ENCODE measurements at regions not wholly inside any gene's neighbourhood (a gene's known extent, or its start where the extent isn't known, plus 50 kb on each side); places are given as distances from the start of the nearest gene placed in this dataset.

- DNase-seq (ENCODE audit: low read depth), result no peak
- H3K4me3 ChIP-seq (ENCODE audit: low read depth, low read length), result no peak overlapping the region
These were observed 153.9 kb upstream of the THSD7B start for GRCh38 chr2:136611451-136611850.

- DNase-seq (ENCODE audit: low read depth), result no peak
These were observed 182.6 kb upstream of the THSD7B start for GRCh38 chr2:136582628-136583205.

GRCh38 chr2:136572335-136572734 is 193.0 kb upstream of the THSD7B start:
- no peak for DNase-seq (ENCODE audit: low read depth)

More at GRCh38 chr2:136582628-136583205, 182.6 kb upstream of the THSD7B start:
- no peak overlapping the region for H3K4me3 ChIP-seq (ENCODE audit: low read depth, low read length)

GRCh38 chr2:136557203-136557602 is 208.1 kb upstream of the THSD7B start:
- no peak for DNase-seq (ENCODE audit: low read depth)
- no peak overlapping the region for H3K4me3 ChIP-seq (ENCODE audit: low read depth, low read length)

More at GRCh38 chr2:136572335-136572734, 193.0 kb upstream of the THSD7B start:
- H3K4me3 ChIP-seq (ENCODE audit: low read depth, low read length), result no peak overlapping the region

- no peak overlapping the region for H3K4me3 ChIP-seq (ENCODE audit: low read depth, low read length)
- DNase-seq (ENCODE audit: low read depth), result no peak
These were observed 215.2 kb upstream of the THSD7B start for GRCh38 chr2:136550181-136550580.

GRCh38 chr2:136539355-136539754 is 226.0 kb upstream of the THSD7B start:
- no peak for DNase-seq (ENCODE audit: low read depth)
- H3K4me3 ChIP-seq (ENCODE audit: low read depth, low read length), result no peak overlapping the region

GRCh38 chr2:136538489-136538888 is 226.9 kb upstream of the THSD7B start:
- DNase-seq (ENCODE audit: low read depth), result no peak
- no peak overlapping the region for H3K4me3 ChIP-seq (ENCODE audit: low read depth, low read length)

- H3K4me3 ChIP-seq (ENCODE audit: low read depth, low read length), result no peak overlapping the region
- no peak for DNase-seq (ENCODE audit: low read depth)
These were observed 230.5 kb upstream of the THSD7B start for GRCh38 chr2:136534811-136535210.

- DNase-seq (ENCODE audit: low read depth), result no peak
- no peak overlapping the region for H3K4me3 ChIP-seq (ENCODE audit: low read depth, low read length)
These were observed 233.2 kb upstream of the THSD7B start for GRCh38 chr2:136532171-136532570.

GRCh38 chr2:136531731-136532130 is 233.6 kb upstream of the THSD7B start:
- no peak for DNase-seq (ENCODE audit: low read depth)

GRCh38 chr2:136530146-136530545 is 235.2 kb upstream of the THSD7B start:
- no peak overlapping the region for H3K4me3 ChIP-seq (ENCODE audit: low read depth, low read length)
- DNase-seq (ENCODE audit: low read depth), result no peak

More at GRCh38 chr2:136531731-136532130, 233.6 kb upstream of the THSD7B start:
- no peak overlapping the region for H3K4me3 ChIP-seq (ENCODE audit: low read depth, low read length)

GRCh38 chr2:136527560-136527959 is 237.8 kb upstream of the THSD7B start:
- DNase-seq (ENCODE audit: low read depth), result no peak
- H3K4me3 ChIP-seq (ENCODE audit: low read depth, low read length), result no peak overlapping the region

- DNase-seq (ENCODE audit: low read depth), result no peak
- H3K4me3 ChIP-seq (ENCODE audit: low read depth, low read length), result no peak overlapping the region
These were observed 242.6 kb upstream of the THSD7B start for GRCh38 chr2:136522724-136523123.

GRCh38 chr2:136517716-136518115 is 247.6 kb upstream of the THSD7B start:
- H3K4me3 ChIP-seq (ENCODE audit: low read depth, low read length), result no peak overlapping the region
- no peak for DNase-seq (ENCODE audit: low read depth)

GRCh38 chr2:136510244-136510643 is 255.1 kb upstream of the THSD7B start:
- H3K4me3 ChIP-seq (ENCODE audit: low read depth, low read length), result no peak overlapping the region

GRCh38 chr2:136505462-136505861 is 259.9 kb upstream of the THSD7B start:
- DNase-seq (ENCODE audit: low read depth), result no peak
- H3K4me3 ChIP-seq (ENCODE audit: low read depth, low read length), result no peak overlapping the region

More at GRCh38 chr2:136510244-136510643, 255.1 kb upstream of the THSD7B start:
- DNase-seq (ENCODE audit: low read depth), result no peak

GRCh38 chr2:136502660-136503059 is 262.7 kb upstream of the THSD7B start:
- no peak overlapping the region for H3K4me3 ChIP-seq (ENCODE audit: low read depth, low read length)
- no peak for DNase-seq (ENCODE audit: low read depth)

GRCh38 chr2:136497709-136498108 is 267.6 kb upstream of the THSD7B start:
- DNase-seq (ENCODE audit: low read depth), result no peak
- no peak overlapping the region for H3K4me3 ChIP-seq (ENCODE audit: low read depth, low read length)

GRCh38 chr2:136496966-136497365 is 268.4 kb upstream of the THSD7B start:
- DNase-seq (ENCODE audit: low read depth), result no peak
- no peak overlapping the region for H3K4me3 ChIP-seq (ENCODE audit: low read depth, low read length)

GRCh38 chr2:136495636-136496035 is 269.7 kb upstream of the THSD7B start:
- no peak for DNase-seq (ENCODE audit: low read depth)
- H3K4me3 ChIP-seq (ENCODE audit: low read depth, low read length), result no peak overlapping the region

GRCh38 chr2:136492901-136493300 is 272.4 kb upstream of the THSD7B start:
- H3K4me3 ChIP-seq (ENCODE audit: low read depth, low read length), result no peak overlapping the region
- DNase-seq (ENCODE audit: low read depth), result no peak

GRCh38 chr2:136490100-136490499 is 275.2 kb upstream of the THSD7B start:
- no peak for DNase-seq (ENCODE audit: low read depth)

More at GRCh38 chr2:136490100-136490499, 275.2 kb upstream of the THSD7B start:
- no peak overlapping the region for H3K4me3 ChIP-seq (ENCODE audit: low read depth, low read length)
